GM18499 (cell line): ENCODE measurements at regions not wholly inside any gene's neighbourhood (a gene's known extent, or its start where the extent isn't known, plus 50 kb on each side); places are given as distances from the start of the nearest gene placed in this dataset.
A peak's percentile ranks its signal among the peaks of the same experiment; 100 is the strongest.

Source experiments
- ATAC-seq: cut with Tn5 transposase; IDR thresholded peaks from one replicate; pipeline ENCODE4 v1.9.1; 2021; ENCODE audit warnings: moderate number of reproducible peaks; ENCODE audit not compliant: insufficient read depth, unreplicated experiment

GRCh38 chr10:52526251-52526823 lies 212.3 kb downstream of the DKK1 start:
- no peak for ATAC-seq

- ATAC-seq = no peak
These were observed 218.7 kb downstream of the DKK1 start for GRCh38 chr10:52532650-52533290.

- ATAC-seq = no peak
These were observed 219.9 kb downstream of the DKK1 start for GRCh38 chr10:52533986-52534385.

- no peak for ATAC-seq
These were observed 225.4 kb downstream of the DKK1 start for GRCh38 chr10:52539463-52539862.

DNA sequence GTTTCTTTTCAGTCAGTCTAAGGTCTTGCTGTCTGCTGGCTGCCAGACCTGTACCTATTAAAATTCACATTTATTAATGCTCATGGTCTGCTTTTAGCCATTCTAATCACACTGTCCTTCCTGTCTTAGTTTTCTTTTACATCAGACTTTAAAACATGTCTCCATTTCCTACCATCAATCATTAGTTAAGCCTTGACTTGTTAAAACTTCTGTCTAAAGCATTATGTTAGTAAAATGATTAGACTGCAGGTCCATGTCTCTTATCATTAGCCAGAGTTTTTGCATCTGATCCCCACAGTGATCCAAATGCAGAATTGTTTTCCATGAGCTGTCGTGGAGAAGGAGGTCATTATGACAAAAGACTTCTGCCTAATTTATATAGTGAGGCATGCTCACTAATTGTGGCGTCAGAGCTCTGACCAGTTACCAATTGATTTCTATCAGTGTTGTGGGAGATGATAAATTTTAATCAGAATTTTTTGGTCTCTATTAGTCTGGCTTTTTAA lies 226.5 kb downstream of the DKK1 start:
- ATAC-seq = no peak

- ATAC-seq = no peak
These were observed 227.0 kb downstream of the DKK1 start for GRCh38 chr10:52541006-52541473.

DNA sequence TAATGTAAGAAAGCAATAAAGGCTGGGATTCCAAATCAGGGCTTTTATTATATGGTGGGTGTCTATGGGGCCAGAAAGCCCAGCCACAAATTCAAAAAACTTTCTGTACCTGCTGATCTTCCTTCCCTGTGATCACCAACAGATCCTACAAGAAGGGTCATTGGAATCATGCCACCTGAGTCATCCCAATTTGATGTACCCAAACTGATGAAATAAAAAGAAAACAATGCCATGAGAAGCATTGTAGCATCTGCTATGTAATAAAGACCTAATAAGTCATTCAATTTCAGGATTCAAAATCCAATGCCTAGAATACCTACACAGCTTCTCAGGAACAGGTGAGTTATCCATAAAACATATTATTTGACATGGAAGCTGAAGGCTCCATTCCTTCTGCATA lies 228.8 kb downstream of the DKK1 start:
- no peak for ATAC-seq

DNA sequence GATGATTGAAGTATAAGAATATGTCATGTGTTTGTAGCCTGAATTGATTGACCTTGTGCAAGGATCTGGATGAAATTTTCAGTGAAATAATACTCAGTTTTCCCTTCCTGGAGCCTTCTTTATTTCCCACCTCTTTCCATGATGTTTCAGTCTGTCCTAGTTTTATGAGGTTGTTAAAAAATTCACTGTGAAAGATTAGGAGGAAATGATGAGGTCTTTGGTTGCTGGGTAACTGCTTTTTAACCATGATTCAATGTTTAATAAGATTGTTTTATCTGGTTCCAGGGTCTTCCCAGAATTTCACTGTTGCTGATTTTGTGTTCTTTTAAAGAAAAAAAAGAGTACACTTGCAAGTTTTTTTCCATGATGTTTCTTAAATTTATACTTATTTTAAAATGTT lies 221.5 kb downstream of the MBL2 start:
- ATAC-seq = no peak

DNA sequence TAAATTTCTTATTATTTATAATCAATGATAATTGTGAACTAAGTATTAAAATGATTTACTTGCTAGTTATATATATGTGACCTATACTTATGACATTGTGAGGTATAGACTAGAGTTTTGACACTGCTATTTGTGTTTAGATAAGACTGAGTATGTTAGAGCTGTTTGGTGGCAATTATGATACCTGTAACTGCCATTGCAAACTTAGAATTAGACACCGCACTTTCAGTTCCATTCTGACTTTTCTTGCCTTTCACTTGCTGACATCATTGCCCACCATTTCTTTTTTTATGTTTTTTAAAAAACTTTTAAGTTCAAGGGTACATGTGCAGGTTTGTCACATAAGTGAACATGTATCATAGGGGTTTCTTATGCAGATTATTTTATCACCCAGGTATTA lies 214.5 kb downstream of the MBL2 start:
- peak; percentile 53 for ATAC-seq

DNA sequence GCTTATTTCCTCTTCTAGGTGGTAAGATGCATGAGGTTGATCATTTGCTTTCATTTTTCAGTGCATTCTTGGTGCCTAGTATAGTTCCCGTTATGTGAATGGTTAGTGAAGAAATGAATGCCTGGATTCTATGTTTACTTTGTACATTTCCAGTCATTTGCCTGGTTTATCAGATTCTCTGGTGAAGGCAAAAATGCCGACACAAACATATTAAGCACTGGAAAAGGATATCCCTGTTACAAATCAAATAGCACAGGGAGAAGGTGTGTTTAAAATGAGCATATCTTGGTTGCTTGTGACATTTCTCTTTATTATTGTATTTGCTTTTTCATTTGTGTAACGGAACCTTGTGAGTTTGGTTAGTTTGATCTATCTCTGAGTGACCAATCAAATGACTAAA lies 211.3 kb downstream of the MBL2 start:
- no peak for ATAC-seq

DNA sequence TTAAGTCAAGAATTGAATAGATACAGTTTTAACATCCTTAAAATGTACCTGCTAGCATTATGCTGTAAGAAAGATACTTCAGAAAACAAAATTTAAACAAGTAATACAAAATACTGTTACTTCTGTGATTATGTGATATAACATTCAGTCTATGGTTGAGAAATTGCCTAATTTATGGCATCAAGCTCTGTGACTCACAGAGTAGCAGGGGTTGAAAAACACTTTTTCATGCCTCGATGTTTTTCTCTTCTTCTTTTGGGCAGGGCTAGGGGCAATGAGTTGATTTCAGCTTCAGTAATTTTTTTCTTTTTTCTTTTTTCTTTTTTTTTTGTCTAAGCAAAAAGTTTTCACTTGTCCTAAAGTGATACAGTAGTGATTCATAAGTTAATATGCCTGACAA lies 209.2 kb downstream of the MBL2 start:
- ATAC-seq = no peak

DNA sequence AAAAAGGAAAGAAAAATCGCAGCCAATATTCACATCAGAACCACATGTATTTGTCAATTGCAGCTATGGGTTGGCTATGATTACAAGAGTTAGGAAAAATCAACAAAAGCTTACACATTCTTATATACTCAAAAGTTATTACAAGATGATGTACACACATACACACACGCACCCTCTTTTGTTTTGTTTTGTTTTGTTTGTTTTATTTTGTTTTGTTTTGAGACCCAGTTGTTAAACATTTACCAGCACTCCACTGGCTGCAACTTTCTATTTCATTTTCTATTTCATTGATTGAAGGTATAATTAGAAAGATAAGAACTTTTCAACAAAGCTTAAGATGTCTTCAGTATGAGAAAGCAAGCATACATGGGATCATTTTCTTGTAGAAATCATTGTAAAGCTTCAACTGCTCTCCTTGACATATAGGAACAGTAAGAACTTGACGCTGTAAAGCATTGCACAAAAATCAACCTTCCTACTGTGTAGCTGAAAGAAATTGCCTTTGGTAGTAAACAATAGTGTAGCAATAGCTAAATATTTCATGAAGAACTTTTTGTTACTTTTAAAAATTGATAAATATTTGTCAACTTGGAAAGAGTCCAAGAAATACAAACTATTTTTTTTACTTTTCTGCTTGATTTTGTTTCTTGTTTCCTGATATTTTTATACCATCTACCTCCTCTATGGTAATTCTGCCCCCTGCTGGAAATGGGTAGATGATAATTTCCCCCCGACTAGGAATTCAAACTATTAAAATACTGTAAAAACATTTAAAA lies 205.9 kb downstream of the MBL2 start:
- no peak for ATAC-seq

GRCh38 chr10:52567247-52567580 lies 205.4 kb downstream of the MBL2 start:
- ATAC-seq = no peak

DNA sequence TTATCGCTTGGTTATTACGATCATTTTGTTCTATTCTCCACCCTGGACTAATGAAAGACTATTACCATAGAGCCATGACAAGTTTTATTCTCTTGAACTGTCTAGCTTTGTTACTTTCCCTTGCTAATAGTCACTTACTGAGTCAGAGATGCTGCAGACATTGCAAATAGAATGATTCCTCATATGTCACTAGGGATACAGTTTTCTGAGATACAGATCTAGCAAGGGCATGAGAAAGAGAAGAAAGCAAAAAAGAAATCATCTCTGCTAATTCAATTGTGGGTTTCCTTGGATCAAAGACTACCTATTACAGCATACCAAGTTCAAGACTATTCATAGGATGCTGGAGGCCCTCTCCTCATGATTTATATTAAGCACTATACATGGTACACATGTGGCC lies 204.3 kb downstream of the MBL2 start:
- ATAC-seq = no peak

GRCh38 chr10:52570490-52570889 lies 202.1 kb downstream of the MBL2 start:
- no peak for ATAC-seq

DNA sequence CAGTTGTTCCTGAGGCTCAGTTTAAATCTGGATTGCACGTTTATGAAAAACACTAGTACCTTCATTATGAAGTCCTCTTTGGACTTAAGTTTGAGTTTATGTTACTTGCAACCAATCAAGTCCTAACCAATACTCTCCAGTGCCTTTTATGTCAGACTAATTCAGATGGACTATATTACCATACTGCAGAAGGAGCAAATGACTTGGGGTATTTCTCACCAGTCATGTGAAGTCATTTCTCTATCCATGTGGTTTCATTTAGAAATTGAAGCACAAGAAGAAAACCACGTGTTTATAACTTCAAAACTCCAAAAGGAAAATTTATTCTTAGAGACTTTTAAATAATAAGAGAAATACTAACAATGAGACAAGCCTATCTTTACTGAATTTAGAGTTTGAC lies 201.6 kb downstream of the MBL2 start:
- ATAC-seq = no peak

DNA sequence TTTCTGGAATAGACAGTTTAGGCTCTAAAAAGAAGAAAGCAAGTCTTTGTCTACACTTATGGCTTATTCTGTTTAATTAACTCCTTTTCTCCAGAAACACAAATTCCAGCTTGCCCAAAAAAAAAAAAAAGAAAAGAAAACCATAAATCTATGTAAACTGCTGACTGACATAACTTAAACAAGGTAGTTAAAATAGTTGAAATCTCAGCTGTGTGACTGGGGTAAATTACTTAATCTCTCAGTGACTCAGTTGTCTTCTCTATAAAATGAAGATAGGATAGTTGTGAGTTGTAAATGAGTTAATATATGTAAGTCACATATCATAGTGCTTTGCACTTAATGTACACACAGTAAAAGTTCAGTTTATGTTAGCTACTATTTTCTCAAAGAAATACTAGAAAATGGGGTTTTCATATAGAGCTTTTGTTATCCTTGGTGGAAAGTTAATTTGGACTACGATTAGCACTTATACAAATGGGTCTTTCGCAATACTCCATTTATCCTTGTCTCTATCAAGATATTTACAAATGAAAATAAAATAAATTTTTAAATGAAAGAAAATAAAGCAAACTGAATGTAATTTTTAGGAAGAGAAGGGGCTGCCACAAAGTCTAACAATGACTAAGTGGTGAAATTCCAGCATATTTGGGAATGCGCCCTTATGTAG lies 200.9 kb downstream of the MBL2 start:
- ATAC-seq = no peak

DNA sequence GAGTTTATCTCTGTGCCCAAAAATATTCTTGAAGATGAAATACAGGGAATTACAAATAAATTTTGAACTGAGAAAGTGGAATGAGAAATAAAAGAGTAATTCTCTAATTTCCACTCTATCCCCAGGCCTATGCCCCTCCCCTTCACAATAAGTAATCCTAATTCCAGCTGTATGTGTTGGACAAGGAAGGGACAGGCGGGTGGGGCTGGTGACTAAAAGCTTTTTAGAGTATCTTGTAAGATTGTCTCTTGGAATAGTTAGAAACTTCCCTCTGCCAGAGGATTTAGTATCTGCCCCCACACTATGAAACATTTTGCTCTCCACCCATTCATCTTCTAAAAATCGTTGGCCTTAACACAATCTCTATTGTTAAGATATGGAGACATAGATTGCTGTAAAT lies 199.2 kb downstream of the MBL2 start:
- no peak for ATAC-seq

DNA sequence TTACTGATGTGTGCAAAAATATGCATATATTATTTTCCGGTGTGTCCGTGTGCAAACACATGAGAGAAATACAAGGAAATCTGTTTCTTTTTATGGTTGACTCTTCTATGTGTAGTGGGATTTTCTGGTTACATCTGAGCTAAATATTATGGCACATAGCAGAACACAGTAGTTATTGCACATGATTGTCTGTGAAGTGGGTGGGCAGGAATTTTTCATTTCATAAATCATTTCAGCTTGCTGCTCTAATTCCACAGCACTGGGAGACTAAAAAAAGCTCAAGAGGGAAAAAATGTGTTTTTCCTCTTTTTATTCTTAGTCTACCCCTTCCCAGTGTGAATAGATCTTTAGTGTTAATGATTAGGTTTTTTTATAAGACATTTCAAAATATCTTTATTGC lies 197.9 kb downstream of the MBL2 start:
- no peak for ATAC-seq

DNA sequence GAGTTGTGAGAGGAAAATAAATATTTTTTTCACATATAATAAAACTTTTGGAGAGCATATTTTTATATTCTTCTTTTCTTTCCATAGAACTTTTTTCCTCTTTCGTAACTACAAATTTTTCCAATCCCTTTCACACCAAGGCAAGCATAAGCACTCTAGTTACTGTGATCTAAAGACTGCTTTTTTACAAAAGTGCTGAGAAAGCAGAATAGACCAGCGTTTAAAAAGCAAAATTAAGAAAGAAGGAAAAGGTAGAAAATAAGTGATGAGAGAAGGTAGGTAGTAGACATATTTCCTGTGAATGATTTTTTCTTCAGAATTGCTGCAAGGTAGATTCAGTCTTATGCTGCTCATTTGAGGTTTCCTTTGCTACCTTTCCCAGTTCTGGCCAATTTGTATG lies 195.5 kb downstream of the MBL2 start:
- no peak for ATAC-seq

- no peak for ATAC-seq
These were observed 193.6 kb downstream of the MBL2 start for GRCh38 chr10:52578871-52579405.
